Mucosa of rectum (tissue), 2 donors: ENCODE measurements at regions not wholly inside any gene's neighbourhood (a gene's known extent, or its start where the extent isn't known, plus 50 kb on each side); places are given as distances from the start of the nearest gene placed in this dataset.

Source experiments
- H3K27ac ChIP-seq, 2 donors: one replicate each; pipeline ENCODE4 v1.7.0; 2013; ENCODE audit warnings: inconsistent platforms in 2 of 2, low read depth in 2 of 2, low read length in 2 of 2
- H3K27me3 ChIP-seq, 2 donors: one replicate each; pipeline ENCODE4 v1.7.0; 2013; ENCODE audit warnings: low read length in 2 of 2; ENCODE audit not compliant: control insufficient read depth in 2 of 2, insufficient read depth in 2 of 2
- H3K36me3 ChIP-seq, 2 donors: one replicate each; pipeline ENCODE4 v1.7.0; 2013; ENCODE audit warnings: low read length in 2 of 2; ENCODE audit not compliant: control insufficient read depth in 2 of 2, insufficient read depth in 2 of 2
- H3K4me1 ChIP-seq, 2 donors: one replicate each; pipeline ENCODE4 v1.7.0; 2013; ENCODE audit warnings: low read length in 2 of 2, mild to moderate bottlenecking in 1 of 2; ENCODE audit not compliant: control insufficient read depth in 2 of 2, insufficient read depth in 2 of 2
- H3K4me3 ChIP-seq, 2 donors: one replicate each; pipeline ENCODE4 v1.7.0; 2013; ENCODE audit warnings: low read length in 2 of 2
- H3K9ac ChIP-seq, 2 donors: one replicate each; pipeline ENCODE4 v1.7.0; 2013; ENCODE audit warnings: low read length in 2 of 2, low read depth in 1 of 2, mild to moderate bottlenecking in 1 of 2
- H3K9me3 ChIP-seq, 2 donors: one replicate each; pipeline ENCODE4 v1.7.0; 2013; ENCODE audit warnings: low read length in 2 of 2; ENCODE audit not compliant: control insufficient read depth in 2 of 2
- donor health status: healthy.
- donor health status: Normal muscosa, but diverticular disease.

DNA sequence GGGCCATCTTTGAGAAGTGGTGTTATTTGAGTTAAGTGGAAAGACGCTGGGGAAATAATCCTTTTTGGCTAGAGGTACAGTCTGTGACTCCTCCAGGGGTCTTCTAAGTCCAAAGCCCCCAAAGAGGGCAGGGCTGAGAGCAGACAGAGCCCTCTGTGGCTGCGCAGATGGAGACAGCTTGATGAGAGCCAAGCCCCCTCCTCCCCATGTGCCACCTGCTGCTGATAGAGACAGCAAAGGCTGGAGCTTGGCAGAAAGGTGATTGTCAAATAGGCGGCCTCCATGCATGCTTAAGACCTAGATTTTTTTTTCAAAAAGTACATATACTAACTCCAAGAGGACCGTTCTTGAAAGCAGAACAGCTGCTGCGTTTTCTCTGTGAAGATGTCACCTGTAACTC, 72.4 kb downstream of the CRYGS start:
- no peaks in the 10 kb centered on the region for H3K9me3 ChIP-seq
- H3K4me1 ChIP-seq: no peaks in the 10 kb centered on the region
- no peaks in the 10 kb centered on the region for H3K36me3 ChIP-seq
- H3K27me3 ChIP-seq: no peaks in the 10 kb centered on the region
- H3K27ac ChIP-seq: no peak overlapping the region
- no peak overlapping the region for H3K4me3 ChIP-seq
- H3K9ac ChIP-seq: no peak overlapping the region

DNA sequence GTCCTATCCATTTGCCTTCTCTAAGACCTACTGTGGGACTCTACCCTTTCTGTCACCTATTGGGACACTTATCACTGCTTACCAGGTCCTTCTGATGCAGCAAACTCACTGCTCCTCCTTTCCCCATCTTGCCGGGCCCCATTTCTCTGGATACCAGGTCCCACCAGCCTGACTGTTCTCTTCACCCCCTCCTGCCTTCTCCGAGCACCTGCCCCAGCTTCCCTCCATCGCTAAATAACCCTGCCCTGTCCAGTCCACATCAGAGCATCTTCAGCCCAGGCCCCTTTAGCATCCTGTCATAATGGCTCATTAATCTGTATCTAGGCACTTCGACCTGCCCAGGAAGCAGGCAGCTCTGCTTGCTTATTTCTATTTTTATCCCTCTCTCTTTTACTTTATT, 74.7 kb downstream of the CRYGS start:
- no peak overlapping the region for H3K27ac ChIP-seq
- H3K4me1 ChIP-seq: no peaks in the 10 kb centered on the region
- no peaks in the 10 kb centered on the region for H3K9me3 ChIP-seq
- no peaks in the 10 kb centered on the region for H3K36me3 ChIP-seq
- no peak overlapping the region for H3K4me3 ChIP-seq
- no peaks in the 10 kb centered on the region for H3K27me3 ChIP-seq
- H3K9ac ChIP-seq: no peak overlapping the region

DNA sequence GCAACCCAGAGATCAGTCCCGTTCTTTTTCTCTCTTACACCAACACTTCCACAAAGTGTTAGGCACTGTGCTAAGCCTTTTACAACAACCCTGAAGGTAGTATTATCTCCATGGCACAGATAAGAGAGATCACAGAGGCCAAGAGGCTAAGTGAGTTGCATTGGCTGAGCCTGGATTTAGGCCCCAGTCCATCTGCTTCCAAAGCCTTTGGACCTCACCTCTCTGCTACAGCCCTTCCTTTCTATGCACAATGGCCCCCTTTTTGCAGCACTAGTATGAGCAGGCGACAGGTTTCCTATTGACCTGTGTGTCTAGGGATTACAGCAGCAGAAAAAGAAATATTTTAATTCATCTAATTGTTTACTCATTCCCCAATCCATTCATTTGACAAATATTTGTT, 76.2 kb downstream of the CRYGS start:
- Histone ChIP-seq H3K36me3 (no peaks in the 10 kb centered on the region), H3K9ac (no peak overlapping the region), H3K27me3 (no peaks in the 10 kb centered on the region), H3K4me1 (no peaks in the 10 kb centered on the region), H3K27ac (no peak overlapping the region), H3K4me3 (no peak overlapping the region), H3K9me3 (no peaks in the 10 kb centered on the region)

DNA sequence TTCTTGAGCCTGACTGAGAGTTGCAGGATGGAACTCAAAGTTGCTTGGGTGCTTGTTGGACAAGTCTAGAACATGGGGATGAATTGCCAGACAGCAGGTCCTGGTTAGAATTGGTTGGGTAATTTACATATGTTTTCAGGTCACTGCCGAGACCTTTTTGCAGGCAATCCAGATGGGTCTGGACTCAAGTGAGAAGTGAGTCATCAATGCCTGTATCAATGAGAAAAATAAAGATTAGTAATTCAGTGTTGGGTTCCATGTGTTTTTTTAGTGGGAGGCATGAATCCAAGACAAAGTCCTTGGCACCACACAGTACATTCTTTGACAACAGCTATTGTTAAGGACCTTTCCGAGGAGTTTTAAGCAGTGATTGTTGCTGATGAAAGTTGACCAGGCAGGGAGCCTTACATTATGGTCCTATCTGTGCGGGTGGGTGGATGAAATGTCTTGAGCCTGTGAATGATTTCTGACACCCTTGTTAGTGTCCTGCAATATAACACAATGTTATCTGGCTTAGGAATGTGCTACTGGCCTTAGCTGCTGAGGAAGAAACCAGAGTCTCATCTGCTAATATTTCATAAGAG, 77.7 kb downstream of the CRYGS start:
- H3K4me1 ChIP-seq: no peaks in the 10 kb centered on the region
- no peaks in the 10 kb centered on the region for H3K36me3 ChIP-seq
- no peaks in the 10 kb centered on the region for H3K27me3 ChIP-seq
- H3K9ac ChIP-seq: no peak overlapping the region
- no peaks in the 10 kb centered on the region for H3K9me3 ChIP-seq
- no peak overlapping the region for H3K27ac ChIP-seq
- no peak overlapping the region for H3K4me3 ChIP-seq

DNA sequence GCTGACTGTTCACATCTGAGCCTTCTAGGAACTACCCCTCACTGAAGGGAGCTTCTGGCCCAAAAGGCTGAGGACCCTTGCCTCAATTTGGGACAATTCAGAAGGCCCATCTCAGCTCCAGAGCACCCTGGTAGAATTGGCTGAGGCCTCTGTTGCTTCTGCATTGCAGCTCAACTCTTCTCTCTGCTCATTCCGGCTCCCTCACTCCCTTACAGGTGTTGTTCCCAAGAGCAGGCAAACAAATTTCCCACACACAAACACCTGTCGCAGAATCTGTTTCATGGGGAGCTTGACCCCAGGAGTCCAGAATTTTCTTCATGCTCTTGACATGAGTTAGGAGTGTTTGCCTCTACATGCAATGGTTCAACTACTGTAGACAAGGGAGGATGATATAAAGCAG, 78.7 kb downstream of the CRYGS start:
- Histone ChIP-seq H3K27ac (no peak overlapping the region), H3K4me1 (no peaks in the 10 kb centered on the region), H3K9me3 (no peaks in the 10 kb centered on the region), H3K4me3 (no peak overlapping the region), H3K27me3 (no peaks in the 10 kb centered on the region), H3K36me3 (no peaks in the 10 kb centered on the region), H3K9ac (no peak overlapping the region)

DNA sequence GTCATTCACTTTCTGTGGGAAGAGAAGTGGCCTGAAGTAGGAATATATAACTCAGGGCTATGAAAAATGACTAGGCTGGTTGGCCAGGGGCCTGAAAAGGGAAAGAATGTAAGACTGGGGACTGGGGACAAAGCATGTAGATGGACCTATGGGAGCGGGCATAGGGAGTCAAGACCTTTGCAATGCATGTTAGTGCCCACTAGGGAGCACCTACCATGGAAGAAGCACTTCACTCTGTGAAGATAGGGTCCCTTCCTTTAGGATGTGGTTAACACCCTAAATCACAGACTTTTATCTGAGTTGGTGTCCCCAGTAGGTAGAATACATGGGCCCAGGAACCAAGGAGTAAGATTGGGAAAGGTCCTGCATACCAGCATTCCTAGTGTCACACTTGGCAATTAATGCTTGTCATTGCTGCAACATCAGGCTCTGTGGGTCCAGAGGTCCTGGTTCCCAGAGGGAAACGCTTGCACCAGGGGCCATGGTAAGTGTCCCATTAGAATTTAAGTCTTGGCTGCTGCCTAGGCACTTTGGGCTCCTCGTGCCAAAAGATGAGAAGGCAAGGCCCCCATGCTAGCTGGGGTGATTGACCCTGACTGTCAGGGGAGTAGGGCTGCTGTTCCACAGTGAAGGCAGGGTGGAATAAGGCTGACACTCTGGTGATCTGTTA, 79.6 kb downstream of the CRYGS start:
- Histone ChIP-seq H3K36me3 (no peaks in the 10 kb centered on the region), H3K9ac (no peak overlapping the region), H3K4me1 (no peaks in the 10 kb centered on the region), H3K4me3 (no peak overlapping the region), H3K27me3 (no peaks in the 10 kb centered on the region), H3K9me3 (no peaks in the 10 kb centered on the region), H3K27ac (no peak overlapping the region)

DNA sequence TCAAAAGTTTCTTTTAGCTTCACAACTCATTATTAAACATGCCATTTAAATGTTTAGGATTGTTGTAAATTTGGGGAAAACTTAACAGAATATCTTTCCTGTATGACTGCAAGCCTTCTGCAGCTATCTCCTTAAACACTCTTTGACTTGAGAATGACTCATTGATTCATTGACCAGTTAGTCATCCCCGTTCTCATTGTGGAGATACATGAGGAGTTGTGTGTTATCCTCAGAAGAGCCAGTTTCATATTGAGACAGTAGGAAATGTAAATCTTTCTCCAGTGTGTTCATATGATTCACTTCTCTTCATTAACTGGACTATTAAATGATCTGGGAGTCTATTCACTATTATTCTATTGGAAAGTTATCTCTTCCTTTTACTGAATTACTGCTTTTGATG, 83.0 kb downstream of the CRYGS start:
- no peak overlapping the region for H3K4me3 ChIP-seq
- H3K9ac ChIP-seq: no peak overlapping the region
- no peaks in the 10 kb centered on the region for H3K27me3 ChIP-seq
- no peak overlapping the region for H3K27ac ChIP-seq
- no peaks in the 10 kb centered on the region for H3K4me1 ChIP-seq
- H3K9me3 ChIP-seq: no peaks in the 10 kb centered on the region
- H3K36me3 ChIP-seq: no peaks in the 10 kb centered on the region

DNA sequence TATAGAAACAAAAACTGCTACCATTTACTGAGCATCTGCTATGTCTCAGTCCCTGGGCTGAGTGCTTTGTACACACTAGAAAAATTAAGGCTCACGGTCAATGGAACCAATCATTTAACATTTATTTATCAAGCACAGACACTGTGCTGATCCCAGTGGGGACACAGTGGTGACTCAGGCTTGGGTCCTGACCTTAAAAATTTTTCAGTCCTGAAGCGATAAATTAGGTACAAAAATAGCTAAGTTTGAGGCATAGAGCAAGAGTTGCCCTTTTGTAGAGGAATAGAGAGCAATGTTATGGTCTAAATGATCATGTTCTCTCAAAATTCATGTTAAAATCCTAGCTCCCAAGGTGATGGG, 85.1 kb downstream of the CRYGS start:
- no peak overlapping the region for H3K9ac ChIP-seq
- H3K27me3 ChIP-seq: no peaks in the 10 kb centered on the region
- no peaks in the 10 kb centered on the region for H3K36me3 ChIP-seq
- no peaks in the 10 kb centered on the region for H3K9me3 ChIP-seq
- no peak overlapping the region for H3K4me3 ChIP-seq
- H3K4me1 ChIP-seq: no peaks in the 10 kb centered on the region
- H3K27ac ChIP-seq: no peak overlapping the region

DNA sequence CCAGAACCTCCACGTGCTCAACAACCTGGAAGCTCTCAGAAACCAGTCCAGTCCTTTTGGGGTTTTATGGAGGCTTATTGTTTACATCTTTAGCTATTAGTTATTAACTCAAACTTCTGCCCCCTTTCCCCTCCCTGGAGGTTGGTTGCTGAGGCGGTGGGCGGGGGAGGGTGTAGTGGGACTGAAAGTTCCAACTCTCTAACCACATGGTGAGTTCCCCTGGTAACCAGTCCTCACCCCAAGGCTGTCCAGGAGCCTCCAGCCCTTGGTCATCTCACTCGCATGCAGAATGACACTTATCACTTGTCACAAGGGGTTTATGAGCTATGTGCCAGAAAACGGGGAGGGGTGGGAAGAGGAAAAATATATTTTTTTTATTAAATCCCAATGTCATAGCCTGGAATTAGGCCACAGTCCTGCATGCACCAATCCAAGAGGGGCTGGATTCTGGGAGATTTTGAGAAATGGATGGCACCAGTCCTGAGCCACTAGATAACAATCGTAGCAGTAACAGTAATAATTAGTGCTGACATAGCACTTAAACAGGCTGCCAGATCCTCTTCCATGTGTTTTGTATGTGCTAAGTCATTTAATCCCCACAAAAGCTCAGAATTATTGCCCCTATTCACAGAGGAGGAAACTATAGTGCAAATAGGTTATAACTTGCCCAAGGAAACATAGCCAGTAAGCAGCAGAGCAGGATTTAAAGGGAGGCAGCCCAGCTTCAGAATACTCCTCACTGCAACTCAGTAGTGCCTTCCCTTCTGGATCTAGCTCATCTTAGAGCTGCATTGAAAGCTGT, 85.7 kb downstream of the CRYGS start:
- H3K36me3 ChIP-seq: no peaks in the 10 kb centered on the region
- H3K27ac ChIP-seq: no peak overlapping the region
- H3K4me1 ChIP-seq: no peaks in the 10 kb centered on the region
- no peaks in the 10 kb centered on the region for H3K9me3 ChIP-seq
- no peak overlapping the region for H3K4me3 ChIP-seq
- no peak overlapping the region for H3K9ac ChIP-seq
- no peaks in the 10 kb centered on the region for H3K27me3 ChIP-seq

DNA sequence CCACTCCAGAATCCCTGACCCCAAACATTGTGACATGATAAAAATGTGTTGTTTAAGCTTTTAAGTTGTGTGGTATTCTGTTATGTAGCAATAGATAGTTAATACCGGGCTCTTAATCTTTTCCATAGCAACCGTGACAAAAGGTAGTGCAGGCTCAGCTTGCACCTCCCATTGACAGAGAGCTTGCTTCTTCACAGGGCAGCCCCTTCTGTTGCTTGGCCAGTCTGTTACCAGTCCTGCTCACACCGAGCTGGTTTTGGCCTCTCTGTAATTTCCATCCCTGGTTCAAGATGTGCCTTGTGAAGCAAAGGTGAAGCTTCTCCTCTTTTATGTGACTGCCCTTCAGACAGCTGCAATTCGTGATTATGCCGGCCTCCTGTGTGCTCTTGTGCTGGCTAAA, 86.9 kb downstream of the CRYGS start:
- no peak overlapping the region for H3K9ac ChIP-seq
- H3K27ac ChIP-seq: no peak overlapping the region
- no peaks in the 10 kb centered on the region for H3K4me1 ChIP-seq
- no peak overlapping the region for H3K4me3 ChIP-seq
- no peaks in the 10 kb centered on the region for H3K36me3 ChIP-seq
- H3K27me3 ChIP-seq: no peaks in the 10 kb centered on the region
- no peaks in the 10 kb centered on the region for H3K9me3 ChIP-seq
